ENCODE measurements at regions not wholly inside any gene's neighbourhood (a gene's known extent, or its start where the extent isn't known, plus 50 kb on each side); places are given as distances from the start of the nearest gene placed in this dataset.

DNA sequence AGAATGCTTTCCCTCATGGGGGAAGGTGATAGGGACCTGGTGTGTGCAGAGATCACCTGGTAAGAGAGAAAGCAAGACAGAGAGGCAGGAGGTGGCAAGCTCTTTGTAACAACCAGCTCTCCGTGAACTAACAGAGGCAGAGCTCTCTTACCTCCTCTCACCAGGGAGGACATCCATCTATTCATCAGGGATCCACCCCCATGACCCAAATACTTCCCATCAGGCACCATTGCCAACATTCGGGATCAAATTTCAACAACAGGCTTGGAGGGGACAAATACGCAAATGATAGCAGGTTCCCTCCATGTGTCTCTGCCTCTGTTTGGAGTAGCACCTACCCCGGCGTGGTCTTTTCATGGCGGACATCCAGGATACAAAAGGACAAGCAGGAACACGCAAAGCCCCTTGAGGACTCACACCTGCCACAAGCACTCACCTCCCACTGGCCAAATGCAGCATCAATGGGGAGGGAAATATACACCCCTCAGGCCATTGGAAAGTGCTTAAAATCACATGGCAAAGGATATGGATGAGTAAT is 431.2 kb upstream of the AUTS2 start:
- no peak for ATAC-seq (ENCODE audit: insufficient number of reproducible peaks, low FRiP score, low read depth)
- H3K36me3 ChIP-seq, result no peaks in the 10 kb centered on the region

DNA sequence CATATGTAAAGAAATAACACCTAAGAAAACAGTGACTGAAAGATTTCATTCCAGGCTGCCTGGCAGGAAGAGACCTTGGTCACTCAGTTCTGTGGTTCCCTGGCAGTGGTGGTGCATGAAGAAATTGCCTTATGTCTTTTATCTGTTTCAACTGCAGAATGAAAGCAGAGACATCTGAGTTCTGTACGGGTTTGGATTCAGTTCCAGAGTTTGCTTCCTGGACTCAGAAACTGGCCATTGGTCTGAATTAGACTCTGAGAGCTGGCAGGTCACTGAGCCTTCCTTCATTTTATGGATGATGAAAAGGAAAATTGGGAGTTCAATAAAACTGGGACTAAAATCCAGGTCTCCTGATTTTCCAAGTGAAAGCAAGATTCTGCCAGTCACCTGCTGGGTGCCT is 428.9 kb upstream of the AUTS2 start:
- Histone ChIP-seq H3K27me3 (replicated peaks; ENCODE audit: insufficient read depth) (no peaks in the 10 kb centered on the region), H3K36me3 (no peaks in the 10 kb centered on the region), H3K4me1 (ENCODE audit: control insufficient read depth in 1 of 2, low read depth in 2 of 2) (peaks cover 6 to 22% of the 10 kb centered on the region in 2 donors), H3K9me3 (no peaks in the 10 kb centered on the region), H3K4me3 (no peak overlapping the region), H3K27ac (no peak overlapping the region)
- TF ChIP-seq, protein P1, sequence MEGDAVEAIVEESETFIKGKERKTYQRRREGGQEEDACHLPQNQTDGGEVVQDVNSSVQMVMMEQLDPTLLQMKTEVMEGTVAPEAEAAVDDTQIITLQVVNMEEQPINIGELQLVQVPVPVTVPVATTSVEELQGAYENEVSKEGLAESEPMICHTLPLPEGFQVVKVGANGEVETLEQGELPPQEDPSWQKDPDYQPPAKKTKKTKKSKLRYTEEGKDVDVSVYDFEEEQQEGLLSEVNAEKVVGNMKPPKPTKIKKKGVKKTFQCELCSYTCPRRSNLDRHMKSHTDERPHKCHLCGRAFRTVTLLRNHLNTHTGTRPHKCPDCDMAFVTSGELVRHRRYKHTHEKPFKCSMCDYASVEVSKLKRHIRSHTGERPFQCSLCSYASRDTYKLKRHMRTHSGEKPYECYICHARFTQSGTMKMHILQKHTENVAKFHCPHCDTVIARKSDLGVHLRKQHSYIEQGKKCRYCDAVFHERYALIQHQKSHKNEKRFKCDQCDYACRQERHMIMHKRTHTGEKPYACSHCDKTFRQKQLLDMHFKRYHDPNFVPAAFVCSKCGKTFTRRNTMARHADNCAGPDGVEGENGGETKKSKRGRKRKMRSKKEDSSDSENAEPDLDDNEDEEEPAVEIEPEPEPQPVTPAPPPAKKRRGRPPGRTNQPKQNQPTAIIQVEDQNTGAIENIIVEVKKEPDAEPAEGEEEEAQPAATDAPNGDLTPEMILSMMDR (IDR thresholded peaks at IDR 0.05), result no peak
- DNase-seq (ENCODE audit: low spot score) (no peak), ATAC-seq (ENCODE audit: insufficient number of reproducible peaks, low FRiP score, low read depth) (no peak)

More for the DNA sequence above, 431.2 kb upstream of the AUTS2 start:
- Histone ChIP-seq H3K4me3 (no peak overlapping the region), H3K27me3 (replicated peaks; ENCODE audit: insufficient read depth) (no peaks in the 10 kb centered on the region), H3K9me3 (no peaks in the 10 kb centered on the region), H3K27ac (no peak overlapping the region), H3K4me1 (ENCODE audit: control insufficient read depth in 1 of 2, low read depth in 2 of 2) (peaks cover 0 to 12% of the 10 kb centered on the region in 2 donors)
- TF ChIP-seq, protein P1 (IDR thresholded peaks at IDR 0.05), result no peak
- no peak for DNase-seq (ENCODE audit: low spot score)

DNA sequence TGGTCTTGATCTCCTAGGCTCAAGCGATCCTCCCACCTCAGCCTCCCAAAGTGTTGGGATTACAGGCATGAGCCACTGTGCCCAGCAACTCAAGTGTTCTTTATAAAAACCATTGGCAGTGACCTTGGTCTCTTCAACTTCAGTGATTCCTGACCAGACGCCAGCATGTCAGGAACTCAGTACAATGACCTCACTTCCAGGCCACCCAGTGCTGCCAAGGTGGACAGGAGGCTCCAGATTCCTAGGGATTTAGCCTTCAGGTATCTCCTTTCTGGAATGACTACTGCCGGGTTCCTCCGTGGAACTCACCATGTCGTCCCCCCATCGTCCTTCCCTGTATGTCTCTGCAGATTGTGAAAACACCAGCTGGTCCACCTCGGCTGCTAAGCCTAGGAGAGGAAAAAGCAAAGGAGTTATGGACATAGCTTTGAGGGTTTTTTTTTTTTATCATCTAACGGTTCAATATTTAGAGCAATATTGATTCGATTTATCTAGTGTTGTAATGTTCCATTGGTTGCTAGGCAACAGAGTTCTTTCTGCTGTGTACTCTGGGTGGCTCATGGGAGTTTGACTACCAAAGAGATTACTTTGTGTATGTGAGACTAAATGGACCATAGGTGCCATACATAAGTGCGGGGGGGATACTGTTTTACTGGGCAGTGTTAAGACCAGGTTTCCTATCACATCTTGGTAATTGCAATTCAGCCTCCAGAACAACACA is 425.8 kb upstream of the AUTS2 start:
- Histone ChIP-seq H3K27me3 (replicated peaks; ENCODE audit: insufficient read depth) (no peaks in the 10 kb centered on the region), H3K4me3 (no peak overlapping the region), H3K27ac (no peak overlapping the region), H3K9me3 (no peaks in the 10 kb centered on the region), H3K4me1 (ENCODE audit: control insufficient read depth in 1 of 2, low read depth in 2 of 2) (peaks cover 6 to 22% of the 10 kb centered on the region in 2 donors), H3K36me3 (no peaks in the 10 kb centered on the region)
- ATAC-seq (ENCODE audit: insufficient number of reproducible peaks, low FRiP score, low read depth), result no peak
- DNase-seq (ENCODE audit: low spot score), result no peak
- TF ChIP-seq, protein P1 (IDR thresholded peaks at IDR 0.05), result no peak

DNA sequence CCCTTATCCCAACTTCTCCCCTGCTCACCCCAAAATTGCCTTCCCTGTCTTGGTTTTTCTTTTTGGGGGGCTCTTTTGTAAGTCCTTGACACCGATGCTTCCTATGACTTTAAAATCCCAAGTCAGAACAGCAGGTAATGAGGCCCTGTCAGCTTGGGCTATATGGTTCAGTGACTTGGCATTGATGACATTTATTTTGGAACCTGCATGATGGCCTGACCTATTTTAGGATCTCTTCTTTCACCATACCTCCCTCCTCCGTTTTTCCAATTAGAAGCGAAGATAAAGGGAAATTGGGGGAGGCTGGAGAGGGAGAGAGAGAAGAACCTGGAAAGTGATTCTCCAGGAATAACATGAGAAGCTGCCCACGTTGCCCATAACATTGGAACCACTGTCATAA is 424.9 kb upstream of the AUTS2 start:
- Histone ChIP-seq H3K27me3 (replicated peaks; ENCODE audit: insufficient read depth) (no peaks in the 10 kb centered on the region), H3K4me3 (no peak overlapping the region), H3K36me3 (no peaks in the 10 kb centered on the region), H3K4me1 (ENCODE audit: control insufficient read depth in 1 of 2, low read depth in 2 of 2) (peaks cover 6 to 22% of the 10 kb centered on the region in 2 donors), H3K9me3 (no peaks in the 10 kb centered on the region), H3K27ac (no peak overlapping the region)
- TF ChIP-seq, protein P1 (IDR thresholded peaks at IDR 0.05), result no peak
- no peak for ATAC-seq (ENCODE audit: insufficient number of reproducible peaks, low FRiP score, low read depth)
- DNase-seq (ENCODE audit: low spot score), result no peak

DNA sequence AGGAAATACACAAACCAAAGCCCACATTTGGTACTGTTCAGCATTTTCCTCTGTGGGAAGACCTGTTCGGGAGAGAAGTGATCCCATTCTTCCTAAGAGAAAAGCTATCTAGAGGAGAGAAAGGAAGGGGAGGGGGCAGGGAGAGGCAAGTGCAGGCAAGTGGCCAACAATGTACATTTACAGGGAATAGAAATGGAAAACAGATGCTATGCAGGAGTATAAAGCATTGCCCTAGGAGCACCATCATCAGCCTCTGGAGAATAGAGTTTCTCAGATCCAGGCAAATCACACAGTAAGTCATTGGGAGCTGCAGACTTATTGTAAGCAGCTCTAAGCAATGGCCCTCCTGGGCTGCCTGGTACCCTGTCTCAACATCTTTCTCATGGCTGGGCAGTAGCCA is 424.4 kb upstream of the AUTS2 start:
- ATAC-seq (ENCODE audit: insufficient number of reproducible peaks, low FRiP score, low read depth) (no peak), DNase-seq (ENCODE audit: low spot score) (no peak)
- H3K27me3 ChIP-seq (replicated peaks; ENCODE audit: insufficient read depth), result no peaks in the 10 kb centered on the region
- H3K27ac ChIP-seq, result no peak overlapping the region
- TF ChIP-seq, protein P1 (IDR thresholded peaks at IDR 0.05), result no peak
- H3K36me3 ChIP-seq, result no peaks in the 10 kb centered on the region
- no peaks in the 10 kb centered on the region for H3K9me3 ChIP-seq
- H3K4me1 ChIP-seq (ENCODE audit: control insufficient read depth in 1 of 2, low read depth in 2 of 2), result peaks cover 6 to 22% of the 10 kb centered on the region in 2 donors
- no peak overlapping the region for H3K4me3 ChIP-seq
